ENCODE measurements at regions not wholly inside any gene's neighbourhood (a gene's known extent, or its start where the extent isn't known, plus 50 kb on each side); places are given as distances from the start of the nearest gene placed in this dataset.

DNA sequence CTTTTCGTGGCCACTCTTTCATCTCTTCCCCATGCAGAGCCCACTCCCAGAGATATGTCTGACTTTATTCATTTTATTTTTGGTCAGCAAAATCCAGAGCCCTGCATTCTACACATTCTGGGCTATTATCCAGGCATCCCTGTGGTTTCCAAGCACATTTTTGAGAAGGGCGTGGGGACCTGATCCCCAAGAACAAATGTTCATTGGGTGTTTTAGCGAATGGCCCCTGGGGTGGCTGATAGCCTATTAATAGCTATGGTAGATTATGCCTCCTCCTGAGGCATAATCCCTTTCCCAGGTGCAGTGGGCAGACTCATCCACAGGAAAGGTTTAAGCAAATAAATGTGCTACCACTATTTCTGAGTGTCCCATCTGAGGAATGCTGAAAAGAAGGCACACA lies 511.8 kb upstream of the USP24 start:
- in situ Hi-C loops (cut with MboI; ENCODE audit: low pct_unique_long_range_greater_than_20kb, low sequenced_read_pairs, unreplicated experiment) = no loop called here
- no peak for DNase-seq (ENCODE audit: low spot score)

GRCh38 chr1:55725378-55725777 lies 510.2 kb upstream of the USP24 start:
- DNase-seq (ENCODE audit: low spot score) = no peak
- no peak for TF ChIP-seq CTCF (IDR thresholded peaks at IDR 0.05; ENCODE audit: extremely low read depth, insufficient read depth, missing control alignments)

More for the DNA sequence above, 511.8 kb upstream of the USP24 start:
- TF ChIP-seq CTCF (IDR thresholded peaks at IDR 0.05; ENCODE audit: extremely low read depth, insufficient read depth, missing control alignments) = no peak

DNA sequence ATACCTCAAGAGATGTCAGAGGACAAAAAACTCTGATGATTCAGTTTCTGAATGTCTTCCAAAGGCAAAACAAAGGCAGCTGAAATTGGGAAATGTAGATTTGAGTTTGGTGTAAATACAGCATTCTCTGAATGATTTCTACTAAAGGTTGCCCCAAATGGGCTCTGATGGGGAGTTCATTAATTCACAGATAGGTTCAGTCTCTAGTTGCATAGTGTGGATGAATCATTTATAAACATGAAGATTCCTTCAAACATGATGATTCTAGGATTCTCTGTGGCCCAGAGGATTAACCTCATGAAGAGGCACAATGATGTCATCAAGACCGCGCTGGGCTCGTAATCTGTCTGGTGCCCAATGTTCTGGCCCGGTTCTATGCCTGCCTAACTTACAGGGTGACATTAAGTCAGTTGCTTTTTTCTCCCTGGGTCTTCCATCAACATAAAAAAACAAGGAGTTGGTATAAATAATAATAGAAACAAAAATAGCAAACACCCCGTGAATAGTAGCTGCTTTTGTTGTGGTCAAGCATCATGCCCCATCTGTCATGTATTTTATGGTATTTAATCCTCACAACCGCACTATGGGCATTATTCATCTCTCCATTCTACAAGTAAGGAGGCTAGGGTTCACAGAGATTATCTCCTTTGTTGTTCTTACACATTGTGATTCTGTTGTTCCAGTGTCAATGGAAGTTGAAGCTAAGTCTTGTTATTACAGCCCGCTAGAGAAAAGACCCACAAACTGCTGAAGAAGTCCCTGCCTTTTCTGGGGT lies 509.6 kb upstream of the USP24 start:
- in situ Hi-C loops (cut with MboI; ENCODE audit: low pct_unique_long_range_greater_than_20kb, low sequenced_read_pairs, unreplicated experiment) = no loop called here

More at GRCh38 chr1:55725378-55725777, 510.2 kb upstream of the USP24 start:
- in situ Hi-C loops (cut with MboI; ENCODE audit: low pct_unique_long_range_greater_than_20kb, low sequenced_read_pairs, unreplicated experiment) = no loop called here

GRCh38 chr1:55723001-55723400 lies 507.8 kb upstream of the USP24 start:
- in situ Hi-C loops (cut with MboI; ENCODE audit: low pct_unique_long_range_greater_than_20kb, low sequenced_read_pairs, unreplicated experiment) = no loop called here
- no peak for TF ChIP-seq CTCF (IDR thresholded peaks at IDR 0.05; ENCODE audit: extremely low read depth, insufficient read depth, missing control alignments)
- no peak for DNase-seq (ENCODE audit: low spot score)

More for the DNA sequence above, 509.6 kb upstream of the USP24 start:
- no peak for TF ChIP-seq CTCF (IDR thresholded peaks at IDR 0.05; ENCODE audit: extremely low read depth, insufficient read depth, missing control alignments)
- DNase-seq (ENCODE audit: low spot score) = no peak

- DNase-seq (ENCODE audit: low spot score) = no peak
- in situ Hi-C loops (cut with MboI; ENCODE audit: low pct_unique_long_range_greater_than_20kb, low sequenced_read_pairs, unreplicated experiment) = no loop called here
- TF ChIP-seq CTCF (IDR thresholded peaks at IDR 0.05; ENCODE audit: extremely low read depth, insufficient read depth, missing control alignments) = no peak
These were observed 505.1 kb upstream of the USP24 start for GRCh38 chr1:55720261-55720660.

DNA sequence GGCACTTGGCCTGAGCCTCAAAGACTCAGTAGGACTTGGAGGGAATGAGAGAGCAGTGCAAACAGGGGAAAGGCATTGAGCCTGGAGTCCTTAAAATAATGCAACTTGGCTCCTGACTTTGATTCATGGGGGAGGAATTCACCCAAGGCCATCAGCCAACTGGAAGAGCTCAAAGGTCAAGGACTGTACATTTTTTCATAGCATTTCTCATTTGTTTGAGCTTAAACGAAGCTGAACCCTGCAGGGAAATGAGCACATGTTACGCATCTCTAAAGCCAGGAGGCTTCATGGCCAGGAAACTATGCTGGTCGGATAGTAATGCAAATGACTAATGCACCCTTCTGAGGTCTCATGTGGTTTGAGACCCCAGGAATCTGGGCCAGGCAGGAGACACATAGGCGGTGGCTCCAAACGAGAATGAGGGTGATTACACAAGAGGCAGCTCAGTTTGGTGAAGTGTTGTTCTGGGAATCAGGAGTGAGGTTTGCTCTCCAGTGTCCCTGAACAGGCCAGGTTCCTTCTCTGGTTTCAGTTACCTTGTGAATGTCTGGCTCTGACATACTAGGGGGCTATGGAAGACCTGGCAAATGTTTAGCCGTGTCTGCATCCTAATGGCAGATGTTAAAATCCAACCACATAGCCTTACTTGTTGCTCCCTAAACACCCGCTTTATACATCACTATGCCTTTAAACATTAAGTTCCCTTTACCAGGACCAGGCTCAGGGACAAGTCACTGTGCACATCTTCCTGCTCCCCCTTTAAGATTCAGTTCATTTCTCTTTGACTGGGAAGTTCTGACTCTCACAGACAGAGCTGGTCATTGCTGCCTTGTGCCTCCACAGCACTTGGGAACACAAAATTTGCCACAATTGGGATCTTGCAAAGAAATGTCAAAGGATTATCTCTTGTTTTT lies 503.9 kb upstream of the USP24 start:
- in situ Hi-C loops (cut with MboI; ENCODE audit: low pct_unique_long_range_greater_than_20kb, low sequenced_read_pairs, unreplicated experiment) = no loop called here
- no peak for DNase-seq (ENCODE audit: low spot score)
- TF ChIP-seq CTCF (IDR thresholded peaks at IDR 0.05; ENCODE audit: extremely low read depth, insufficient read depth, missing control alignments) = no peak
